HCT116 (cell line): ENCODE measurements at regions not wholly inside any gene's neighbourhood (a gene's known extent, or its start where the extent isn't known, plus 50 kb on each side); places are given as distances from the start of the nearest gene placed in this dataset.

ENCODE experiments used
- ATAC-seq: fragments of 200-7000 bp; cut with Tn5 transposase; 2 replicates; pipeline ENCODE4 v1.9.1; 2020; ENCODE audit warnings: mild to moderate bottlenecking, moderate library complexity
- BruUV-seq: library from RNA; stranded (reverse); fragments of 400-500 nt; replicated peaks from 2 replicates; lab custom pipeline; 2021; lab: Mats Ljungman, UMichigan
- CTCF ChIA-PET: fragments of 300-600 bp; sonication (Branson Sonifier 250); formaldehyde crosslinking; loops from one replicate; lab custom pipeline; 2021; ENCODE audit warnings: antibody characterized with exemption; lab: Charles Lee
- POLR2A ChIA-PET: fragments of 300-600, 350-600 bp; sonication (Branson Sonifier 250); formaldehyde crosslinking; loops from one replicate; lab custom pipeline; 2021; ENCODE audit warnings: antibody characterized with exemption; lab: Charles Lee
- RAD21 ChIA-PET, 2 experiments: fragments of 300-600 bp; sonication (Branson Sonifier 250); formaldehyde crosslinking; loops; one replicate each; lab custom pipeline; 2023; ENCODE audit warnings: low total read pairs in 2 of 2; ENCODE audit not compliant: uncharacterized antibody in 2 of 2, unreplicated experiment in 2 of 2, low non-redundant PET in 1 of 2; lab: Charles Lee
- DNase-seq: peaks from one replicate; pipeline ENCODE4 v3.0.0-alpha.2; 2010; ENCODE audit warnings: low read depth, low spot score
- H2AFZ ChIP-seq: fragments of 200-600 bp; shearing (Covaris generic), sonication (generic); 2 replicates; pipeline ENCODE4 v1.6.1; 2017; ENCODE audit warnings: low read depth, mixed run types, mixed read lengths, antibody characterized with exemption, low read length; ENCODE audit not compliant: poor library complexity, severe bottlenecking
- H3K27ac ChIP-seq: 2 replicates; pipeline ENCODE4 v1.5.1; 2012; ENCODE audit warnings: low read depth, low read length
- H3K27me3 ChIP-seq: fragments of 200-600 bp; sonication (generic); 2 replicates; pipeline ENCODE4 v1.6.1; 2016; ENCODE audit warnings: mixed run types, low read length, mixed read lengths; ENCODE audit not compliant: insufficient read depth
- H3K36me3 ChIP-seq, 2 experiments: fragments of 200-500 bp in 1 of 2; fragments of 200-600 bp in 1 of 2; sonication (Bioruptor generic) in 1 of 2; sonication (generic) in 1 of 2; 2 replicates each; pipeline versions ENCODE4 v1.5.1 to v1.6.1; 2014 to 2016; ENCODE audit warnings: low read length in 2 of 2, inconsistent platforms in 1 of 2, mixed read lengths in 1 of 2, mixed run types in 1 of 2; ENCODE audit not compliant: insufficient read depth in 2 of 2, control insufficient read depth in 1 of 2
- H3K4me1 ChIP-seq, 2 experiments: fragments of 200-600 bp in 1 of 2; sonication (generic) in 1 of 2; 2 replicates each; pipeline versions ENCODE4 v1.5.1 to v1.6.1; 2012 to 2017; ENCODE audit warnings: low read length in 2 of 2, inconsistent platforms in 1 of 2, mild to moderate bottlenecking in 1 of 2, mixed read lengths in 1 of 2, mixed run types in 1 of 2, moderate library complexity in 1 of 2; ENCODE audit not compliant: insufficient read depth in 2 of 2, control insufficient read depth in 1 of 2
- H3K4me2 ChIP-seq: fragments of 200-600 bp; sonication (generic); 2 replicates; pipeline ENCODE4 v1.6.1; 2017; ENCODE audit warnings: mixed run types, low read length, mixed read lengths
- H3K4me3 ChIP-seq, 2 experiments: fragments of 200-600 bp in 1 of 2; sonication (generic) in 1 of 2; replicated peaks in 1 of 2; 2 replicates each; pipeline ENCODE4 v1.5.1; 2011 to 2016; ENCODE audit warnings: low read length in 2 of 2, control low read depth in 1 of 2, low read depth in 1 of 2, mild to moderate bottlenecking in 1 of 2, mixed read lengths in 1 of 2, mixed run types in 1 of 2
- H3K79me2 ChIP-seq: fragments of 200-600 bp; sonication (generic); 2 replicates; pipeline ENCODE4 v1.6.1; 2017; ENCODE audit warnings: mild to moderate bottlenecking, mixed run types, low read length, moderate library complexity, mixed read lengths; ENCODE audit not compliant: insufficient read depth
- H3K9ac ChIP-seq: fragments of 200-600 bp; sonication (generic); 2 replicates; pipeline ENCODE4 v1.6.1; 2016; ENCODE audit warnings: low read length, mixed read lengths
- H3K9me2 ChIP-seq: fragments of 200-600 bp; sonication (generic), shearing (Covaris generic); 2 replicates; pipeline ENCODE4 v1.6.1; 2017; ENCODE audit warnings: mixed run types, mild to moderate bottlenecking, moderate library complexity; ENCODE audit not compliant: insufficient read depth
- H3K9me3 ChIP-seq, 2 experiments: fragments of 200-500 bp in 1 of 2; fragments of 200-600 bp in 1 of 2; sonication (Bioruptor generic) in 1 of 2; sonication (generic) in 1 of 2; 2 replicates each; pipeline ENCODE4 v1.6.1; 2014 to 2017; ENCODE audit warnings: low read length in 2 of 2, mixed read lengths in 2 of 2, inconsistent platforms in 1 of 2, low read depth in 1 of 2, mild to moderate bottlenecking in 1 of 2, mixed run types in 1 of 2, moderate library complexity in 1 of 2; ENCODE audit not compliant: control insufficient read depth in 1 of 2, insufficient read depth in 1 of 2
- H4K20me1 ChIP-seq: fragments of 200-600 bp; sonication (generic), shearing (Covaris generic); 2 replicates; pipeline ENCODE4 v1.6.1; 2017; ENCODE audit warnings: mixed run types, mild to moderate bottlenecking, moderate library complexity; ENCODE audit not compliant: insufficient read depth
- CBX3 ChIP-seq: IDR thresholded peaks from 2 replicates; pipeline ENCODE4 v1.6.1; 2012; ENCODE audit warnings: low read depth
- CEBPB ChIP-seq: IDR thresholded peaks from 2 replicates; pipeline ENCODE4 v1.6.1; 2012; ENCODE audit warnings: low read depth
- EGR1 ChIP-seq: IDR thresholded peaks from 2 replicates; pipeline ENCODE4 v1.6.1; 2012; ENCODE audit warnings: low read depth
- ELF1 ChIP-seq: IDR thresholded peaks from 2 replicates; pipeline ENCODE4 v1.6.1; 2012; ENCODE audit warnings: low read depth, borderline replicate concordance
- EZH2 ChIP-seq: fragments of 200-600 bp; sonication (generic); IDR thresholded peaks from 2 replicates; pipeline ENCODE4 v1.6.1; 2017; ENCODE audit warnings: antibody characterized with exemption, mixed run types
- EZH2phosphoT487 ChIP-seq: fragments of 200-600 bp; IDR thresholded peaks from 2 replicates; pipeline ENCODE4 v1.6.1; 2018; ENCODE audit warnings: antibody characterized with exemption, borderline replicate concordance
- REST ChIP-seq: IDR thresholded peaks from 2 replicates; pipeline ENCODE4 v1.6.1; 2012; ENCODE audit warnings: low read depth
- SIN3A ChIP-seq: IDR thresholded peaks from 2 replicates; pipeline ENCODE4 v1.6.1; 2012; ENCODE audit warnings: low read depth
- SP1 ChIP-seq: IDR thresholded peaks from 2 replicates; pipeline ENCODE4 v1.6.1; 2012; ENCODE audit warnings: low read depth
- SRF ChIP-seq: IDR thresholded peaks from 2 replicates; pipeline ENCODE4 v1.6.1; 2012; ENCODE audit warnings: low read depth
- TCF7L2 ChIP-seq: IDR thresholded peaks from 2 replicates; pipeline ENCODE4 v1.7.0; 2011; ENCODE audit warnings: borderline replicate concordance, inconsistent platforms; ENCODE audit not compliant: insufficient read depth, insufficient read length; ENCODE audit errors: extremely low read depth
- YY1 ChIP-seq: IDR thresholded peaks from 2 replicates; pipeline ENCODE4 v1.6.1; 2011; ENCODE audit warnings: low read length, low read depth, moderate library complexity, mild to moderate bottlenecking; ENCODE audit not compliant: insufficient replicate concordance; ENCODE audit errors: extremely low read depth
- ZFX ChIP-seq: fragments of 450-650 bp; IDR thresholded peaks from 2 replicates; pipeline ENCODE4 v1.6.1; 2017
- intact Hi-C: fragments of 100-400 bp; cut with micrococcal nuclease; formaldehyde crosslinking; loops from 2 replicates; pipeline ENCODE4 v1.10.0; 2022

GRCh38 chr2:160862226-160862625 lies 298.0 kb upstream of the TANK start:
- Histone ChIP-seq H2AFZ (no peak overlapping the region), H3K4me1 (no peaks in the 10 kb centered on the region), H3K36me3 (no peaks in the 10 kb centered on the region), H3K9ac (no peak overlapping the region)
- CTCF ChIA-PET = no interaction called here
- TF ChIP-seq CBX3 (no peak), EZH2 (no peak), YY1 (no peak), EZH2phosphoT487 (no peak), ELF1 (no peak), ZFX (no peak), SRF (no peak), SP1 (no peak), EGR1 (no peak), SIN3A (no peak), REST (no peak), CEBPB (no peak), TCF7L2 (no peak)
- TF ChIP-seq, all 23 proteins: peak for 0
- Histone ChIP-seq H3K27ac (no peak overlapping the region), H3K27me3 (no peaks in the 10 kb centered on the region), H3K4me2 (no peak overlapping the region), H3K79me2 (no peaks in the 10 kb centered on the region), H3K9me3 (no peaks in the 10 kb centered on the region), H4K20me1 (no peaks in the 10 kb centered on the region), H3K4me3 (no peak overlapping the region), H3K9me2 (no peaks in the 10 kb centered on the region)
- ChIA-PET RAD21 (no interaction called here), POLR2A (no interaction called here)
- intact Hi-C loops = no loop called here
- no TSS peak for BruUV-seq
- no peak for DNase-seq
- no peak for ATAC-seq
